ENCODE measurements at regions not wholly inside any gene's neighbourhood (a gene's known extent, or its start where the extent isn't known, plus 50 kb on each side); places are given as distances from the start of the nearest gene placed in this dataset.
"Not testable (repeated sequence)": the region's sequence is repeated elsewhere in the genome, so short reads cannot be mapped to it uniquely, and the experiment has no call there.

- intact Hi-C loops (cut with DNase I; ENCODE audit: low total_unique reads): no loop called here
- TF ChIP-seq, protein P1, sequence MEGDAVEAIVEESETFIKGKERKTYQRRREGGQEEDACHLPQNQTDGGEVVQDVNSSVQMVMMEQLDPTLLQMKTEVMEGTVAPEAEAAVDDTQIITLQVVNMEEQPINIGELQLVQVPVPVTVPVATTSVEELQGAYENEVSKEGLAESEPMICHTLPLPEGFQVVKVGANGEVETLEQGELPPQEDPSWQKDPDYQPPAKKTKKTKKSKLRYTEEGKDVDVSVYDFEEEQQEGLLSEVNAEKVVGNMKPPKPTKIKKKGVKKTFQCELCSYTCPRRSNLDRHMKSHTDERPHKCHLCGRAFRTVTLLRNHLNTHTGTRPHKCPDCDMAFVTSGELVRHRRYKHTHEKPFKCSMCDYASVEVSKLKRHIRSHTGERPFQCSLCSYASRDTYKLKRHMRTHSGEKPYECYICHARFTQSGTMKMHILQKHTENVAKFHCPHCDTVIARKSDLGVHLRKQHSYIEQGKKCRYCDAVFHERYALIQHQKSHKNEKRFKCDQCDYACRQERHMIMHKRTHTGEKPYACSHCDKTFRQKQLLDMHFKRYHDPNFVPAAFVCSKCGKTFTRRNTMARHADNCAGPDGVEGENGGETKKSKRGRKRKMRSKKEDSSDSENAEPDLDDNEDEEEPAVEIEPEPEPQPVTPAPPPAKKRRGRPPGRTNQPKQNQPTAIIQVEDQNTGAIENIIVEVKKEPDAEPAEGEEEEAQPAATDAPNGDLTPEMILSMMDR (IDR thresholded peaks at IDR 0.05): no peak
- TF ChIP-seq POLR2A (IDR thresholded peaks at IDR 0.05): no peak
- DNase-seq (ENCODE audit: low spot score in 2 of 2): no peak
- WGBS, 2 donors: 89% methylated on average over 5 of the region's 5 CpGs
- no peak overlapping the region for H3K4me3 ChIP-seq (ENCODE audit: low read depth, poor library complexity, severe bottlenecking)
Observed at GRCh38 chr2:125341353-125341752, 1314.6 kb upstream of the GYPC start.

DNA sequence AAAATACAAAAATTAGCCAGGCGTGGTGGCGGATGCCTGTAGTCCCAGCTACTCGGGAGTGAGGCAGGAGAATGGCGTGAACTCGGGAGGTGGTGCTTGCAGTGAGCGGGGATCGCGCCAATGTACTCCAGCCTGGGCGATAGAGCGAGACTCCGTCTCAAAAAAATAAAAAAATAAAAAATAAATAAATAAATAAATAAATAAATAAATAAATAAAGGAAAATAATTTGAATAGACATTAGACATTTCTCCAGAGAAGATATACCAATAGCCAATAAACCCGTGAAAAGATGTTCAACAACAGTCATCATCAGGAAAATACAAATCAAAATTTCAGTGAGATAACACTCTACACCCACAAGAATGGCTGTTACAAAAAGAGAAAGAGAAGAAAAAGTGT is 1302.4 kb upstream of the GYPC start:
- H3K4me3 ChIP-seq (ENCODE audit: low read depth, poor library complexity, severe bottlenecking); DNase-seq (ENCODE audit: low spot score in 2 of 2); intact Hi-C loops (cut with DNase I; ENCODE audit: low total_unique reads): not testable (repeated sequence)
- WGBS, 2 donors: 96 to 98% methylated on average over 12 of the region's 12 CpGs

GRCh38 chr2:125364192-125364983 is 1291.6 kb upstream of the GYPC start:
- 75 to 78% methylated on average over 2 of the region's 2 CpGs for WGBS, 2 donors
- TF ChIP-seq POLR2A (IDR thresholded peaks at IDR 0.05): no peak
- TF ChIP-seq, protein P1 (IDR thresholded peaks at IDR 0.05): no peak
- H3K4me3 ChIP-seq (ENCODE audit: low read depth, poor library complexity, severe bottlenecking): no peak overlapping the region
- intact Hi-C loops (cut with DNase I; ENCODE audit: low total_unique reads): no loop called here
- DNase-seq (ENCODE audit: low spot score in 2 of 2): no peak

DNA sequence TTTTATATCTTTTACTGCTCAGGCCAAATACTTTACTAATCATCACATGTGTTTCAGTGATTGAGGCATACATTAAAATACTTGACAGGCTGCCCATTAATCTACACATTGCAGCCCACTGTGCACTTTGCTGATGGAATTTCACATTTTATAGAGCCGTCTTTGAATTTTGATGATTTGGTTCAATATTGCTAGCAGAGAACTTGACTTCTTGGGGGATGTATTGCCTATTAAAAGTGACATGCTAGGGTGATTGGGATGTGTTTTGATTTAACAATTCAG is 1291.0 kb upstream of the GYPC start:
- no peak for TF ChIP-seq POLR2A (IDR thresholded peaks at IDR 0.05)
- TF ChIP-seq, protein P1 (IDR thresholded peaks at IDR 0.05): no peak
- 67 to 82% methylated on average over 1 of the region's 1 CpG for whole genome bisulfite sequencing, 2 donors
- intact Hi-C loops (cut with DNase I; ENCODE audit: low total_unique reads): no loop called here
- no peak for DNase-seq (ENCODE audit: low spot score in 2 of 2)
- no peak overlapping the region for H3K4me3 ChIP-seq (ENCODE audit: low read depth, poor library complexity, severe bottlenecking)

DNA sequence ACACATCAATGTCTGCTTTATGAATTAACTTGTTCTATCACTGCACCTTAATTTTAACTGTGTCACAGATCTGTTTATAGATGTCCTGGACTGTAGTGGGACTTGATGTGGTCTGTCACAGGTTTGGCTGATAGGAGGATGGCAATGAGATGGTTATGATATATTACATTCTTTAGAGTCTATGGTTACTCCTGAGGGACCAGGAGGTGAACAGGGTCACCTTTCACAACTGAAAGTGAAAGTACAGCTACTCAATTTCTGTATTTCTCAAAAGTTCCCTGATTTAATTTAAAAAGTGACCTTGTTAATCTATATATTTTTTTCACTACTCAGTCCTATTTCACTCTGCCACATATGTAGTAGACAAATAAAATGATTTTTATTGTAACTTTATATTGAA is 1284.1 kb upstream of the GYPC start:
- DNase-seq (ENCODE audit: low spot score in 2 of 2): no peak
- no peak for TF ChIP-seq POLR2A (IDR thresholded peaks at IDR 0.05)
- TF ChIP-seq, protein P1 (IDR thresholded peaks at IDR 0.05): no peak
- no peak overlapping the region for H3K4me3 ChIP-seq (ENCODE audit: low read depth, poor library complexity, severe bottlenecking)
- intact Hi-C loops (cut with DNase I; ENCODE audit: low total_unique reads): no loop called here

- TF ChIP-seq, protein P1 (IDR thresholded peaks at IDR 0.05): no peak
- no peak for TF ChIP-seq POLR2A (IDR thresholded peaks at IDR 0.05)
- intact Hi-C loops (cut with DNase I; ENCODE audit: low total_unique reads): no loop called here
- no peak for DNase-seq (ENCODE audit: low spot score in 2 of 2)
- 64 to 73% methylated on average over 1 of the region's 1 CpG for WGBS, 2 donors
- no peak overlapping the region for H3K4me3 ChIP-seq (ENCODE audit: low read depth, poor library complexity, severe bottlenecking)
Observed at GRCh38 chr2:125373293-125373692, 1282.7 kb upstream of the GYPC start.

Measured in lower leg skin (tissue), 4 donors.